ENCODE measurements at regions not wholly inside any gene's neighbourhood (a gene's known extent, or its start where the extent isn't known, plus 50 kb on each side); places are given as distances from the start of the nearest gene placed in this dataset.

- TF ChIP-seq EZH2 (IDR thresholded peaks at IDR 0.05): no peak
- TF ChIP-seq POLR2AphosphoS5 (IDR thresholded peaks at IDR 0.05; ENCODE audit: borderline replicate concordance, low read depth, low read length): no peak
Measured at GRCh38 chr5:83871533-83872395, 151.1 kb upstream of the HAPLN1 start.
